Ascending aorta (tissue), 2 donors: ENCODE measurements at regions not wholly inside any gene's neighbourhood (a gene's known extent, or its start where the extent isn't known, plus 50 kb on each side); places are given as distances from the start of the nearest gene placed in this dataset.

Source experiments
- DNase-seq, 2 donors: peaks; one replicate each; pipeline ENCODE4 v3.0.0-alpha.2; 2019; ENCODE audit warnings: low spot score in 2 of 2
- H3K27ac ChIP-seq, 2 donors: fragments of 200-600 bp; sonication (generic); one replicate each; pipeline ENCODE4 v1.5.1; 2016 to 2017; ENCODE audit warnings: mild to moderate bottlenecking in 1 of 2
- H3K27me3 ChIP-seq: fragments of 200-600 bp; sonication (generic); one replicate; pipeline ENCODE4 v1.5.1; 2017
- H3K36me3 ChIP-seq, 2 donors: fragments of 200-600 bp; sonication (generic); one replicate each; pipeline ENCODE4 v1.5.1; 2016
- H3K4me1 ChIP-seq, 2 donors: fragments of 200-600 bp; sonication (generic); one replicate each; pipeline ENCODE4 v1.5.1; 2016 to 2017; ENCODE audit warnings: mild to moderate bottlenecking in 1 of 2
- H3K4me3 ChIP-seq, 2 donors: fragments of 200-600 bp; sonication (generic); one replicate each; pipeline ENCODE4 v1.5.1; 2016 to 2017; ENCODE audit warnings: mild to moderate bottlenecking in 1 of 2
- H3K9me3 ChIP-seq, 2 donors: fragments of 200-600 bp; sonication (generic); one replicate each; pipeline ENCODE4 v1.5.1; 2016
- intact Hi-C: fragments of 100-400 bp; cut with DNase I; formaldehyde crosslinking; loops from one replicate; pipeline ENCODE4 v1.15.1; 2023
- TF ChIP-seq, protein P1 (sequence below), 3 experiments: fragments of 200-600 bp in 2 of 3; fragments of 450-650 bp in 1 of 3; sonication (generic) in 2 of 3; IDR thresholded peaks; one replicate each; pipeline ENCODE4 v1.5.1; 2016 to 2019; ENCODE audit warnings: antibody characterized with exemption in 3 of 3, mild to moderate bottlenecking in 1 of 3, moderate library complexity in 1 of 3

DNA sequence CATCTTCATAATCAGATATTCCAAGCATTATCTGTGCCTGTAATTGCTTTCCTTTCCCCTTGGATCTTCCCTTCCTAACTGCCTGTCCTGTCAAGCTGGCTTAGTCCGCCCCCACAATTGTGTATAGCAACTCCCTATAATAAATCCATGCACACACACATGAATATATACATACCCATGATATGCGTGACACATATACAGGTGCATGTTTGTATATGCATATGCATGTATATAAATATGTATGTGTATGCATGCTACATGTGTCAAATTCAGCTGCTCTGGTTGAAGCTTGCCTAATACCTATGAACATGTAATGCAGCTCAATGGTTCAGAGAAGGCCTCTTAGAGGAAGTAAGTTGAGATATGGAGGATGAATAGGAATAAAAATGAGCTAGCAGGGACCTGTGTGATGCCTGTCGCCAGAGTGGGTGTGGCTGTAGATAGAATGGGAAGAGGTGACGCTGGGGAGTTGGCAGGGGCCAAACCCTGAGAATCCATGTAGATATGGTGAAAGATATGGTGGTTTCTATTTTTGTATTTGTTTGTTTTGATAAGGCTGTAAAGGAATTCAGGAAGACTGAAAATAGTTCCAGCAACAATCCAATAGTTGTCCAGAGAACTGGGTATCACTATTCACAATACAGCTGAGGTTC is 595.0 kb upstream of the BOD1L1 start:
- no peaks in the 10 kb centered on the region for H3K36me3 ChIP-seq
- no peaks in the 10 kb centered on the region for H3K27me3 ChIP-seq
- intact Hi-C loops = no loop called here
- no peaks in the 10 kb centered on the region for H3K9me3 ChIP-seq
- H3K4me1 ChIP-seq = no peaks in the 10 kb centered on the region
- no peak overlapping the region for H3K4me3 ChIP-seq
- TF ChIP-seq, protein P1, sequence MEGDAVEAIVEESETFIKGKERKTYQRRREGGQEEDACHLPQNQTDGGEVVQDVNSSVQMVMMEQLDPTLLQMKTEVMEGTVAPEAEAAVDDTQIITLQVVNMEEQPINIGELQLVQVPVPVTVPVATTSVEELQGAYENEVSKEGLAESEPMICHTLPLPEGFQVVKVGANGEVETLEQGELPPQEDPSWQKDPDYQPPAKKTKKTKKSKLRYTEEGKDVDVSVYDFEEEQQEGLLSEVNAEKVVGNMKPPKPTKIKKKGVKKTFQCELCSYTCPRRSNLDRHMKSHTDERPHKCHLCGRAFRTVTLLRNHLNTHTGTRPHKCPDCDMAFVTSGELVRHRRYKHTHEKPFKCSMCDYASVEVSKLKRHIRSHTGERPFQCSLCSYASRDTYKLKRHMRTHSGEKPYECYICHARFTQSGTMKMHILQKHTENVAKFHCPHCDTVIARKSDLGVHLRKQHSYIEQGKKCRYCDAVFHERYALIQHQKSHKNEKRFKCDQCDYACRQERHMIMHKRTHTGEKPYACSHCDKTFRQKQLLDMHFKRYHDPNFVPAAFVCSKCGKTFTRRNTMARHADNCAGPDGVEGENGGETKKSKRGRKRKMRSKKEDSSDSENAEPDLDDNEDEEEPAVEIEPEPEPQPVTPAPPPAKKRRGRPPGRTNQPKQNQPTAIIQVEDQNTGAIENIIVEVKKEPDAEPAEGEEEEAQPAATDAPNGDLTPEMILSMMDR (IDR thresholded peaks at IDR 0.05) = no peak
- DNase-seq = no peak
- no peak overlapping the region for H3K27ac ChIP-seq

DNA sequence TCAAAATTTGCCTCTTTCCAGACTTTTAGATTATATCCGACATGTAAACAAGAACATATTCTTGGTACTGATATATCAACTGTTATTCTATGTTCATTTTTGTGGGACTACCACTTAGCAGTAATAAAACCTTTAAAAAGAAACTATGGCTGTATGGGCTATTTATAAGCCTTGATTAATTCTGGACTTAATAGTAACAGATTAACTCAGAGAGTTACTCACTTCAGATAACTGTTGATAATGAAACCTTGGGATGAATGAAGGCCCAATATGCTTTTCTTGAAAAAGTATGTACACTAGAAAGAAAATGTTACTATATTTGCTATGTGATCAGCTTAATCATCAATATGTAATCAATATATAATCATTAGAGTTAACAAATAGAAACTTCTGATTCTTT is 595.9 kb upstream of the BOD1L1 start:
- intact Hi-C loops = no loop called here
- no peak overlapping the region for H3K27ac ChIP-seq
- no peaks in the 10 kb centered on the region for H3K27me3 ChIP-seq
- no peak overlapping the region for H3K4me3 ChIP-seq
- H3K36me3 ChIP-seq = no peaks in the 10 kb centered on the region
- H3K4me1 ChIP-seq = no peaks in the 10 kb centered on the region
- TF ChIP-seq, protein P1 (IDR thresholded peaks at IDR 0.05) = no peak
- H3K9me3 ChIP-seq = no peaks in the 10 kb centered on the region
- no peak for DNase-seq

DNA sequence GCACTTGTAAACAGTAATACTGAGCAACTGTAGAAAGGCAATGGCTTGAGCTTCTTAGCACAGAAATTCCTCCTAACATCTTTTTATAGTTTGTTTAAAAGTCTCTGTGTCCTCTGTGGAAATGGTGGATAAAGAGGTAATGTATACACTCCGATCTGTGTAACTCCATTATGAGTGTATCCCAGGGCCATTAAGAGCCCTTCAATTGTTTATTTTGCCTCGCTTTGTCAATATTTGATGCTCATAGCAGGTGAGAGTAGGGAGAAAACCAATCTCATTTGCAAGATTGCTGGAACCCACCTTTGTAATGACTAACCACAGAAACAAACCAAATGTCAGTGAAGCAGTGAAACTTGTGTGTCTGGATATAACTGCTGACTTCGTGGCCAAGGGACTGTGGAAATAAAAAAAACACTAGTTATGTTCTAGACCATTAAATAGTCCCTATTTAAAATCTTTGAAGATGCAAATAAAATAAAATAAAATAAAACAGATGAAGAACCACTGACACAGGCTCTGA is 598.2 kb upstream of the BOD1L1 start:
- intact Hi-C loops = no loop called here
- Histone ChIP-seq H3K4me1 (no peaks in the 10 kb centered on the region), H3K27me3 (no peaks in the 10 kb centered on the region), H3K9me3 (no peaks in the 10 kb centered on the region), H3K36me3 (no peaks in the 10 kb centered on the region), H3K27ac (no peak overlapping the region), H3K4me3 (no peak overlapping the region)
- TF ChIP-seq, protein P1 (IDR thresholded peaks at IDR 0.05) = no peak
- no peak for DNase-seq

DNA sequence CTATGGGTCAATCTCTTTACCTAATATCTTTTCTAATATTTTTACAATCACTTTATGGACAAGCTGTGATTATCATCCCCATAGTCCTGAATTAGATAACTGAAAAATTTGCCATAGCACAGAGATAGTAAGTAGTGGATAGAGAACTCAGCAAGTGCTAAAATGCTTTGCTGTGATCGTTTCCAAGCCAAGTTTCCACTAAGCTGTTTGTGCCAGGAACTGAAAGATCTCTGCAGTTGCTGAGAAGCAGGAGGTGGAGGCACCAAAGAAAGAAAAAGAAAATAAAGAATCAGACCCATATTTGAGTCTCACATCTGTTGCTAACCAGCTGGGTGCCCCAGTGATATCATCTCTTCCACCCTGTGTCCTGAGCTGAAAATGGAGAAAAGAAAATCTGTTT is 605.6 kb upstream of the BOD1L1 start:
- TF ChIP-seq, protein P1 (IDR thresholded peaks at IDR 0.05) = no peak
- no peak overlapping the region for H3K27ac ChIP-seq
- intact Hi-C loops = no loop called here
- no peak for DNase-seq
- no peaks in the 10 kb centered on the region for H3K4me1 ChIP-seq
- H3K36me3 ChIP-seq = no peaks in the 10 kb centered on the region
- no peaks in the 10 kb centered on the region for H3K27me3 ChIP-seq
- H3K4me3 ChIP-seq = no peak overlapping the region
- H3K9me3 ChIP-seq = no peaks in the 10 kb centered on the region

DNA sequence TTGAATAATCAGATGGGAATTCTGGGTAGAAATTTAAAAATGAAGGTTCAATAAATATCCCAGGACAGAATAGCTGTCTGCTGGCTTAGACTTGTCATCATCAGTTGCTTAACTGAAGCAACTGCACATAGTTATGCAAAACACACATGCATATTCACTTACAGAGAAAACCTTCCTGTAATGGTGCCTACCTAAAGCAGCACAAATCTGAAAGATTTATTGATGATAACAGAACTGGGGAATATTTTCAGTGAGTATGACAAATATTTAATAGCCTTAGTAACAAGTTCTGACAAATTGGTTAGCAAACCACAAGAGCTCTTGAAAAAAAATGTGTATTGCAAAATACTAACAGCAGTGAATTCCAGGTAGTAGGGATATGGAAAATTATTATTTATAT is 606.8 kb upstream of the BOD1L1 start:
- no peaks in the 10 kb centered on the region for H3K27me3 ChIP-seq
- H3K27ac ChIP-seq = no peak overlapping the region
- H3K4me3 ChIP-seq = no peak overlapping the region
- DNase-seq = no peak
- H3K9me3 ChIP-seq = no peaks in the 10 kb centered on the region
- no peaks in the 10 kb centered on the region for H3K4me1 ChIP-seq
- TF ChIP-seq, protein P1 (IDR thresholded peaks at IDR 0.05) = no peak
- no peaks in the 10 kb centered on the region for H3K36me3 ChIP-seq
- intact Hi-C loops = no loop called here

DNA sequence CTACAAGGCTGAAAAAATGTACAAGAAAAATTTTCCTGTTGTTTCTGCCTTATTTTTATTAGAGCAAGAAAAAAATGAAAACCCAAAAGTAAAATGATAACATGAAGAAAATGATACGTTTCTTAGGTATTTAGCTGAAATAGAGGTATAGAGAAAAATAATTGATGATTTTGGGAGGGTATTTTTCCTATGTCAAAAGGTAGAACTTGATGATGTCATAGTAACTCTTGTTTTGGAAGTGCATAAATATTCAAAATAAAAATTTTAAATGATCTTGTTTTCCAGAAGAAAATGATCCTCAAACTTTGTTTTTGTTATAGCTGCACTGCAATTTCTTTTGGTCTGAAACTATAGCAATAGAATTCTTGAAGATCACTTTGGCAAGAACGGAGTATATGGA is 608.8 kb upstream of the BOD1L1 start:
- Histone ChIP-seq H3K27ac (no peak overlapping the region), H3K4me3 (no peak overlapping the region), H3K4me1 (no peaks in the 10 kb centered on the region), H3K9me3 (no peaks in the 10 kb centered on the region), H3K27me3 (no peaks in the 10 kb centered on the region), H3K36me3 (no peaks in the 10 kb centered on the region)
- intact Hi-C loops = no loop called here
- TF ChIP-seq, protein P1 (IDR thresholded peaks at IDR 0.05) = no peak
- no peak for DNase-seq
